Right renal cortex interstitium (tissue), 3 donors: ENCODE measurements at regions not wholly inside any gene's neighbourhood (a gene's known extent, or its start where the extent isn't known, plus 50 kb on each side); places are given as distances from the start of the nearest gene placed in this dataset.
"Not testable (repeated sequence)": the region's sequence is repeated elsewhere in the genome, so short reads cannot be mapped to it uniquely, and the experiment has no call there.

Source experiments
- DNase-seq, 3 donors: peaks; one replicate each; pipeline ENCODE4 v3.0.0-alpha.2; 2013; ENCODE audit warnings: low read depth in 3 of 3, low spot score in 2 of 3

GRCh38 chr3:163576314-163576713, 1502.0 kb downstream of the SI start:
- no peak for DNase-seq

GRCh38 chr3:163573324-163573723, 1505.0 kb downstream of the SI start:
- no peak for DNase-seq

GRCh38 chr3:163572856-163573255, 1505.4 kb downstream of the SI start:
- DNase-seq, result no peak

- no peak for DNase-seq
These were observed 1514.8 kb downstream of the SI start for GRCh38 chr3:163563485-163563884.

- no peak for DNase-seq
These were observed 1515.7 kb downstream of the SI start for GRCh38 chr3:163562625-163563024.

- DNase-seq, result no peak
These were observed 1517.1 kb downstream of the SI start for GRCh38 chr3:163561151-163561550.

- no peak for DNase-seq
These were observed 1517.8 kb downstream of the SI start for GRCh38 chr3:163560459-163560858.

GRCh38 chr3:163556813-163557523, 1521.3 kb downstream of the SI start:
- DNase-seq, result no peak

GRCh38 chr3:163555918-163556317, 1522.4 kb downstream of the SI start:
- no peak for DNase-seq

- DNase-seq, result no peak
These were observed 1525.7 kb downstream of the SI start for GRCh38 chr3:163552659-163552966.

GRCh38 chr3:163551915-163552658, 1526.2 kb downstream of the SI start:
- not testable (repeated sequence) for DNase-seq

GRCh38 chr3:163548015-163548414, 1530.3 kb downstream of the SI start:
- DNase-seq, result no peak

GRCh38 chr3:163547014-163547685, 1531.1 kb downstream of the SI start:
- DNase-seq, result no peak

- DNase-seq, result no peak
These were observed 1534.6 kb downstream of the SI start for GRCh38 chr3:163543662-163544061.

GRCh38 chr3:163541629-163542028, 1536.7 kb downstream of the SI start:
- no peak for DNase-seq

GRCh38 chr3:163538387-163538786, 1539.9 kb downstream of the SI start:
- no peak for DNase-seq

GRCh38 chr3:163533381-163533780, 1544.9 kb downstream of the SI start:
- DNase-seq, result no peak

GRCh38 chr3:163523375-163523774, 1554.9 kb downstream of the SI start:
- no peak for DNase-seq

GRCh38 chr3:163521261-163521660, 1557.0 kb downstream of the SI start:
- DNase-seq, result no peak

GRCh38 chr3:163518065-163518464, 1560.2 kb downstream of the SI start:
- no peak for DNase-seq

- DNase-seq, result no peak
These were observed 1565.1 kb downstream of the SI start for GRCh38 chr3:163513149-163513657.

- DNase-seq, result no peak
These were observed 1570.1 kb downstream of the SI start for GRCh38 chr3:163508206-163508605.
